GM23338 (cell line): ENCODE measurements at regions not wholly inside any gene's neighbourhood (a gene's known extent, or its start where the extent isn't known, plus 50 kb on each side); places are given as distances from the start of the nearest gene placed in this dataset.

Experiments used
- ATAC-seq: fragments of 200-7000 bp; cut with Tn5 transposase; 3 replicates; pipeline ENCODE4 v1.9.1; 2020
- DNase-seq: peaks from one replicate; pipeline ENCODE4 v3.0.0-alpha.2; 2015; ENCODE audit warnings: low spot score
- H2AFZ ChIP-seq: fragments of 200-600 bp; sonication (generic); 2 replicates; pipeline ENCODE4 v1.8.0; 2016; ENCODE audit warnings: antibody characterized with exemption, mild to moderate bottlenecking, moderate library complexity
- H3F3A ChIP-seq: fragments of 200-600 bp; sonication (generic); replicated peaks from 2 replicates; pipeline ENCODE4 v1.8.0; 2017; ENCODE audit warnings: antibody characterized with exemption, mixed run types, low read depth
- H3K27ac ChIP-seq: fragments of 200-600 bp; sonication (generic); 2 replicates; pipeline ENCODE4 v1.6.1; 2016; ENCODE audit warnings: low read depth
- H3K27me3 ChIP-seq: fragments of 200-600 bp; sonication (generic); 2 replicates; pipeline ENCODE4 v1.8.0; 2016; ENCODE audit warnings: mild to moderate bottlenecking, mixed run types, moderate library complexity; ENCODE audit not compliant: insufficient read depth
- H3K36me3 ChIP-seq: fragments of 200-600 bp; sonication (generic); 2 replicates; pipeline ENCODE4 v1.8.0; 2016; ENCODE audit warnings: mild to moderate bottlenecking; ENCODE audit not compliant: insufficient read depth
- H3K4me1 ChIP-seq: fragments of 200-600 bp; sonication (generic); 2 replicates; pipeline ENCODE4 v1.8.0; 2016; ENCODE audit warnings: mild to moderate bottlenecking, moderate library complexity; ENCODE audit not compliant: insufficient read depth
- H3K4me2 ChIP-seq: fragments of 200-600 bp; sonication (generic); 2 replicates; pipeline ENCODE4 v1.7.1; 2017; ENCODE audit warnings: mixed run types
- H3K4me3 ChIP-seq: fragments of 200-600 bp; sonication (generic); 2 replicates; pipeline ENCODE4 v1.6.1; 2016; ENCODE audit warnings: mixed run types
- H3K79me2 ChIP-seq: fragments of 200-600 bp; sonication (generic); replicated peaks from 2 replicates; pipeline ENCODE4 v1.8.0; 2017; ENCODE audit warnings: mild to moderate bottlenecking; ENCODE audit not compliant: insufficient read depth
- H3K9me2 ChIP-seq: fragments of 200-600 bp; sonication (generic); 2 replicates; pipeline ENCODE4 v1.8.0; 2017; ENCODE audit not compliant: insufficient read depth
- H4K20me1 ChIP-seq: fragments of 200-600 bp; sonication (generic); replicated peaks from 2 replicates; pipeline ENCODE4 v1.8.0; 2017; ENCODE audit warnings: mild to moderate bottlenecking; ENCODE audit not compliant: insufficient read depth
- H3K27ac Mint-ChIP-seq: 2 replicates; pipeline ENCODE4 v1.8.0; 2020; ENCODE audit warnings: inconsistent platforms, mild to moderate bottlenecking, moderate library complexity, mixed read lengths
- H3K27me3 Mint-ChIP-seq: 3 replicates; pipeline ENCODE4 v1.8.0; 2022; ENCODE audit warnings: low read depth, mild to moderate bottlenecking, moderate library complexity, mixed read lengths, inconsistent platforms; ENCODE audit not compliant: insufficient read depth, poor library complexity
- H3K36me3 Mint-ChIP-seq: 3 replicates; pipeline ENCODE4 v1.8.0; 2021; ENCODE audit warnings: low read depth, mild to moderate bottlenecking, inconsistent platforms, moderate library complexity, mixed read lengths
- H3K4me1 Mint-ChIP-seq: 3 replicates; pipeline ENCODE4 v1.8.0; 2020; ENCODE audit warnings: mild to moderate bottlenecking, inconsistent platforms, mixed read lengths
- H3K4me3 Mint-ChIP-seq: 3 replicates; pipeline ENCODE4 v1.8.0; 2021; ENCODE audit warnings: moderate library complexity, mild to moderate bottlenecking, inconsistent platforms, mixed read lengths
- H3K9me3 Mint-ChIP-seq: 3 replicates; pipeline ENCODE4 v1.8.0; 2020; ENCODE audit warnings: moderate library complexity, mild to moderate bottlenecking, inconsistent platforms, mixed read lengths
- CREB1 ChIP-seq: fragments of 250-450 bp; sonication (Bioruptor Pico); IDR thresholded peaks from 2 replicates; pipeline ENCODE4 v1.5.0; 2020; ENCODE audit warnings: low read depth, mild to moderate bottlenecking, moderate library complexity
- CTCF ChIP-seq, 2 experiments: fragments of 200-600 bp in 1 of 2; sonication (generic) in 1 of 2; conservative IDR thresholded peaks; 2 replicates each; pipeline versions ENCODE4 v1.5.1 to v1.6.1; 2016 to 2017; ENCODE audit warnings: antibody characterized with exemption in 2 of 2, low read depth in 2 of 2, mild to moderate bottlenecking in 2 of 2, moderate library complexity in 1 of 2
- ETS1 ChIP-seq: IDR thresholded peaks from 2 replicates; pipeline ENCODE4 v1.6.1; 2016; ENCODE audit warnings: antibody characterized with exemption
- EZH2 ChIP-seq: fragments of 200-600 bp; sonication (generic); IDR thresholded peaks from one replicate; pipeline ENCODE4 v1.8.0; 2017; ENCODE audit warnings: antibody characterized with exemption, mild to moderate bottlenecking, low read depth; ENCODE audit not compliant: unreplicated experiment
- EZH2phosphoT487 ChIP-seq: fragments of 200-600 bp; sonication (generic); IDR thresholded peaks from one replicate; pipeline ENCODE4 v1.8.1; 2018; ENCODE audit warnings: antibody characterized with exemption; ENCODE audit not compliant: unreplicated experiment
- JUNB ChIP-seq: IDR thresholded peaks from one replicate; pipeline ENCODE4 v1.6.1; 2016; ENCODE audit warnings: antibody characterized with exemption; ENCODE audit not compliant: unreplicated experiment
- NANOG ChIP-seq: IDR thresholded peaks from 2 replicates; pipeline ENCODE4 v1.6.1; 2016; ENCODE audit warnings: antibody characterized with exemption, borderline replicate concordance
- POLR2AphosphoS5 ChIP-seq: IDR thresholded peaks from 2 replicates; pipeline ENCODE4 v1.6.1; 2016; ENCODE audit warnings: antibody characterized with exemption, low read depth
- REST ChIP-seq: IDR thresholded peaks from one replicate; pipeline ENCODE4 v1.6.1; 2018; ENCODE audit warnings: antibody characterized with exemption; ENCODE audit not compliant: unreplicated experiment
- ZNF331 ChIP-seq: fragments of 250-450 bp; sonication (Bioruptor Pico); IDR thresholded peaks from 2 replicates; pipeline ENCODE4 v1.5.0; 2020; ENCODE audit warnings: low read depth, mild to moderate bottlenecking, moderate library complexity

- Mint-ChIP-seq H3K27ac (0 out of 2 replicates have a peak overlapping the region, but pooled peaks have one; percentile 5), H3K4me3 (no peak overlapping the region), H3K9me3 (no peaks in the 10 kb centered on the region), H3K36me3 (no peaks in the 10 kb centered on the region), H3K4me1 (peaks cover 46% of the 10 kb centered on the region), H3K27me3 (peaks cover 9% of the 10 kb centered on the region)
- no peak overlapping the region for H3K4me2 ChIP-seq
- no peak for DNase-seq
- H2AFZ ChIP-seq = no peak overlapping the region
- no peaks in the 10 kb centered on the region for H3K36me3 ChIP-seq
- H3K27me3 ChIP-seq = no peaks in the 10 kb centered on the region
- no peak overlapping the region for H3K4me3 ChIP-seq
- H3K4me1 ChIP-seq = peaks cover 28% of the 10 kb centered on the region
- ATAC-seq = no peak
- no peaks in the 10 kb centered on the region for H4K20me1 ChIP-seq
- H3K79me2 ChIP-seq = no peaks in the 10 kb centered on the region
- no peaks in the 10 kb centered on the region for H3K9me2 ChIP-seq
- H3K27ac ChIP-seq = no peak overlapping the region
- TF ChIP-seq REST (no peak), CTCF (conservative IDR thresholded peaks at IDR 0.05; ENCODE audit: low read depth in 2 of 2) (no peak)
- peaks cover 9% of the 10 kb centered on the region for H3F3A ChIP-seq
Observed at GRCh38 chr10:21298701-21299100, 226.8 kb downstream of the SKIDA1 start.

GRCh38 chr10:21297603-21298383 lies 227.7 kb downstream of the SKIDA1 start:
- Mint-ChIP-seq H3K4me3 (no peak overlapping the region; the same call in 2 of the 3 replicates), H3K27ac (peak overlapping the region; percentile 79), H3K4me1 (peaks cover 54% of the 10 kb centered on the region), H3K9me3 (no peaks in the 10 kb centered on the region), H3K36me3 (no peaks in the 10 kb centered on the region), H3K27me3 (peaks cover 12% of the 10 kb centered on the region)
- TF ChIP-seq ETS1 (no peak), NANOG (no peak), CREB1 (no peak), JUNB (no peak), EZH2phosphoT487 (no peak), EZH2 (no peak), ZNF331 (CRISPR knock-in tag) (no peak), POLR2AphosphoS5 (no peak)
- Histone ChIP-seq H3K9me2 (no peaks in the 10 kb centered on the region), H3K4me3 (no peak overlapping the region), H2AFZ (peak overlapping the region; percentile 83; the same call in 1 of the 2 replicates), H3K27me3 (no peaks in the 10 kb centered on the region), H3K4me2 (peak overlapping the region; percentile 23; the same call in 1 of the 2 replicates), H4K20me1 (no peaks in the 10 kb centered on the region), H3K79me2 (no peaks in the 10 kb centered on the region), H3K27ac (peak overlapping the region; percentile 73), H3K36me3 (no peaks in the 10 kb centered on the region), H3K4me1 (peaks cover 32% of the 10 kb centered on the region), H3F3A (peaks cover 9% of the 10 kb centered on the region)
- ATAC-seq = peak; percentile 7; the same call in 1 of the 3 replicates
- DNase-seq = no peak
